H1 (cell line): ENCODE measurements at regions not wholly inside any gene's neighbourhood (a gene's known extent, or its start where the extent isn't known, plus 50 kb on each side); places are given as distances from the start of the nearest gene placed in this dataset.

ENCODE experiments used
- CTCF ChIA-PET: fragments of 300-600 bp; sonication (Branson Sonifier 250); formaldehyde crosslinking; loops from one replicate; lab custom pipeline; 2021; ENCODE audit not compliant: partially characterized antibody; lab: Charles Lee
- POLR2A ChIA-PET: fragments of 300-600 bp; sonication (Branson Sonifier 250); formaldehyde crosslinking; loops from one replicate; lab custom pipeline; 2021; ENCODE audit warnings: inconsistent platforms; ENCODE audit not compliant: partially characterized antibody; lab: Charles Lee
- DNase-seq, 2 experiments: peaks; one replicate each; pipeline versions ENCODE4 v3.0.0 to v3.0.0-alpha.2; 2010 to 2022; ENCODE audit warnings: low spot score in 2 of 2, low read depth in 1 of 2, mixed read lengths in 1 of 2
- FAIRE-seq: peaks from 2 replicates; lab custom pipeline; 2011; peaks lifted over from hg19 to GRCh38; lab: Jason Lieb, UNC
- H2AFZ ChIP-seq: 2 replicates; pipeline ENCODE4 v1.8.1; 2012; ENCODE audit warnings: low read length, inconsistent platforms
- H2AK5ac ChIP-seq: 2 replicates; pipeline ENCODE4 v1.6.1; 2013; ENCODE audit warnings: low read depth, low read length
- H2BK120ac ChIP-seq: replicated peaks from 2 replicates; pipeline ENCODE3; 2013; ENCODE audit warnings: low read depth, low read length, inconsistent platforms
- H2BK12ac ChIP-seq: 2 replicates; pipeline ENCODE4 v1.6.1; 2013; ENCODE audit warnings: low read depth, low read length
- H2BK15ac ChIP-seq: 2 replicates; pipeline ENCODE4 v1.6.1; 2013; ENCODE audit warnings: low read length
- H2BK20ac ChIP-seq: 2 replicates; pipeline ENCODE4 v1.6.1; 2013; ENCODE audit warnings: low read length
- H2BK5ac ChIP-seq: 2 replicates; pipeline ENCODE4 v1.6.1; 2013; ENCODE audit warnings: low read depth, low read length
- H3K14ac ChIP-seq: 2 replicates; pipeline ENCODE4 v1.6.1; 2013; ENCODE audit warnings: inconsistent platforms; ENCODE audit not compliant: insufficient read length
- H3K18ac ChIP-seq: 2 replicates; pipeline ENCODE4 v1.6.1; 2013; ENCODE audit warnings: low read length; ENCODE audit errors: extremely low read depth
- H3K23ac ChIP-seq: 2 replicates; pipeline ENCODE4 v1.6.1; 2013; ENCODE audit warnings: inconsistent platforms; ENCODE audit not compliant: insufficient read length
- H3K23me2 ChIP-seq: 2 replicates; pipeline ENCODE4 v1.6.1; 2013; ENCODE audit warnings: low read depth, low read length
- H3K27ac ChIP-seq: 2 replicates; pipeline ENCODE4 v1.6.1; 2011; ENCODE audit warnings: low read depth, low read length, inconsistent platforms
- H3K27me3 ChIP-seq, 4 experiments: replicated peaks in 1 of 4; 1 replicate in 1 of 4; 2 replicates in 3 of 4; pipeline versions ENCODE4 v1.6.1 to v1.8.1; 2011 to 2013; ENCODE audit warnings: low read length in 3 of 4, mild to moderate bottlenecking in 3 of 4, inconsistent platforms in 2 of 4, mixed read lengths in 2 of 4, moderate library complexity in 1 of 4; ENCODE audit not compliant: control insufficient read depth in 3 of 4, insufficient read depth in 3 of 4; ENCODE audit errors: extremely low read depth in 1 of 4
- H3K36me3 ChIP-seq, 4 experiments: 2 replicates each; pipeline versions ENCODE4 v1.6.1 to v1.8.1; 2011 to 2013; ENCODE audit warnings: mild to moderate bottlenecking in 4 of 4, low read length in 3 of 4, moderate library complexity in 2 of 4, control low read depth in 1 of 4, inconsistent platforms in 1 of 4; ENCODE audit not compliant: insufficient read depth in 4 of 4, control insufficient read depth in 2 of 4
- H3K4ac ChIP-seq: replicated peaks from 2 replicates; pipeline ENCODE3; 2013; ENCODE audit warnings: low read length, low read depth, mixed read lengths, inconsistent platforms; ENCODE audit not compliant: insufficient read length
- H3K4me1 ChIP-seq, 4 experiments: replicated peaks in 1 of 4; 1 replicate in 1 of 4; 2 replicates in 3 of 4; pipeline versions ENCODE4 v1.6.1 to v1.8.1; 2011 to 2013; ENCODE audit warnings: low read length in 3 of 4, inconsistent platforms in 2 of 4, mixed read lengths in 1 of 4; ENCODE audit not compliant: insufficient read depth in 4 of 4, control insufficient read depth in 3 of 4
- H3K4me2 ChIP-seq, 2 experiments: 2 replicates each; pipeline versions ENCODE4 v1.6.1 to v1.8.1; 2011 to 2013; ENCODE audit warnings: low read depth in 2 of 2, low read length in 2 of 2, control low read depth in 1 of 2, inconsistent platforms in 1 of 2, mild to moderate bottlenecking in 1 of 2; ENCODE audit not compliant: insufficient read depth in 1 of 2
- H3K4me3 ChIP-seq, 4 experiments: fragments of 200-600, 300-600 bp in 1 of 4; sonication (generic), shearing (Covaris generic), sonication (Bioruptor Twin) in 1 of 4; 2 replicates each; pipeline versions ENCODE4 v1.5.1 to v1.8.1; 2011 to 2016; ENCODE audit warnings: low read length in 4 of 4, low read depth in 3 of 4, control low read depth in 2 of 4, inconsistent platforms in 2 of 4, mild to moderate bottlenecking in 2 of 4, mixed read lengths in 1 of 4, moderate library complexity in 1 of 4; ENCODE audit not compliant: insufficient read depth in 2 of 4; ENCODE audit errors: extremely low read depth in 1 of 4
- H3K56ac ChIP-seq: replicated peaks from 2 replicates; pipeline ENCODE3; 2013; ENCODE audit warnings: low read depth, mild to moderate bottlenecking, mixed read lengths, low read length, inconsistent platforms; ENCODE audit not compliant: insufficient read length
- H3K79me1 ChIP-seq: 2 replicates; pipeline ENCODE4 v1.6.1; 2013; ENCODE audit warnings: low read depth, low read length, control low read depth
- H3K79me2 ChIP-seq, 2 experiments: 2 replicates each; pipeline versions ENCODE4 v1.6.1 to v1.8.1; 2012 to 2013; ENCODE audit warnings: low read length in 2 of 2, mild to moderate bottlenecking in 2 of 2, inconsistent platforms in 1 of 2; ENCODE audit not compliant: insufficient read depth in 2 of 2, control insufficient read depth in 1 of 2
- H3K9ac ChIP-seq, 4 experiments: replicated peaks in 1 of 4; 1 replicate in 1 of 4; 2 replicates in 3 of 4; pipeline versions ENCODE4 v1.6.1 to v1.8.1; 2011 to 2013; ENCODE audit warnings: low read depth in 3 of 4, low read length in 3 of 4, control low read depth in 2 of 4, mild to moderate bottlenecking in 2 of 4, moderate library complexity in 2 of 4, inconsistent platforms in 1 of 4; ENCODE audit errors: extremely low read depth in 1 of 4
- H3K9me3 ChIP-seq, 2 experiments: 2 replicates each; pipeline versions ENCODE4 v1.6.1 to v1.8.1; 2012 to 2013; ENCODE audit warnings: mild to moderate bottlenecking in 2 of 2, moderate library complexity in 2 of 2, control low read depth in 1 of 2, inconsistent platforms in 1 of 2, low read depth in 1 of 2, low read length in 1 of 2, mixed read lengths in 1 of 2; ENCODE audit not compliant: insufficient read depth in 2 of 2
- H4K20me1 ChIP-seq, 2 experiments: replicated peaks in 1 of 2; 2 replicates each; pipeline versions ENCODE3 to v1.8.1; 2011 to 2013; ENCODE audit warnings: inconsistent platforms in 2 of 2, low read length in 2 of 2, mild to moderate bottlenecking in 1 of 2; ENCODE audit not compliant: insufficient read depth in 2 of 2, control insufficient read depth in 1 of 2
- H4K5ac ChIP-seq: 2 replicates; pipeline ENCODE4 v1.6.1; 2013; ENCODE audit warnings: low read length, low read depth, mixed read lengths, inconsistent platforms; ENCODE audit not compliant: insufficient read length
- H4K8ac ChIP-seq: 2 replicates; pipeline ENCODE4 v1.8.0; 2013; ENCODE audit warnings: mild to moderate bottlenecking, moderate library complexity, low read length, inconsistent platforms; ENCODE audit not compliant: insufficient read depth; ENCODE audit errors: extremely low read depth
- H4K91ac ChIP-seq: replicated peaks from 2 replicates; pipeline ENCODE3; 2013; ENCODE audit warnings: low read length, mixed read lengths, inconsistent platforms; ENCODE audit not compliant: insufficient read length
- ASH2L ChIP-seq: fragments of 200-600, 300-600 bp; sonication (generic); IDR thresholded peaks from one replicate; pipeline ENCODE4 v1.7.1; 2017; ENCODE audit warnings: low read length
- ATF3 ChIP-seq: IDR thresholded peaks from 2 replicates; pipeline ENCODE4 v1.6.1; 2011; ENCODE audit warnings: low read depth, mild to moderate bottlenecking, low read length; ENCODE audit not compliant: insufficient read depth
- BCL11A ChIP-seq, 2 experiments: IDR thresholded peaks; one replicate each; pipeline ENCODE4 v1.6.1; 2011; ENCODE audit warnings: low read depth in 2 of 2, low read length in 2 of 2, mild to moderate bottlenecking in 2 of 2
- BRCA1 ChIP-seq: IDR thresholded peaks from 2 replicates; pipeline ENCODE4 v1.6.1; 2012; ENCODE audit warnings: low read depth, low read length, improper control_type of control experiment
- CTBP2 ChIP-seq: IDR thresholded peaks from 2 replicates; pipeline ENCODE4 v1.7.0; 2011; ENCODE audit warnings: borderline replicate concordance, mild to moderate bottlenecking, moderate library complexity, mixed read lengths, low read length; ENCODE audit not compliant: insufficient read depth, insufficient read length
- EGR1 ChIP-seq: IDR thresholded peaks from 2 replicates; pipeline ENCODE4 v1.6.1; 2011; ENCODE audit warnings: low read depth, low read length, borderline replicate concordance
- FOSL1 ChIP-seq: IDR thresholded peaks from 2 replicates; pipeline ENCODE4 v1.6.1; 2011; ENCODE audit warnings: mild to moderate bottlenecking, low read depth, low read length, moderate library complexity; ENCODE audit not compliant: insufficient read depth
- GTF2F1 ChIP-seq: IDR thresholded peaks from 2 replicates; pipeline ENCODE4 v1.6.1; 2012; ENCODE audit warnings: low read depth, low read length, improper control_type of control experiment, borderline replicate concordance
- KDM4A ChIP-seq: IDR thresholded peaks from one replicate; pipeline ENCODE4 v1.7.1; 2012; ENCODE audit warnings: low read depth, mild to moderate bottlenecking, moderate library complexity, low read length, inconsistent platforms; ENCODE audit not compliant: severe bottlenecking
- MAFK ChIP-seq: IDR thresholded peaks from 2 replicates; pipeline ENCODE4 v1.6.1; 2012; ENCODE audit warnings: low read depth, mild to moderate bottlenecking, improper control_type of control experiment, low read length
- POLR2A ChIP-seq, 2 experiments: IDR thresholded peaks; 1 replicate in 1 of 2; 2 replicates in 1 of 2; pipeline ENCODE4 v1.6.1; 2011; ENCODE audit warnings: low read depth in 2 of 2, low read length in 2 of 2, mild to moderate bottlenecking in 2 of 2; ENCODE audit errors: control extremely low read depth in 1 of 2
- POLR2AphosphoS5 ChIP-seq: IDR thresholded peaks from 2 replicates; pipeline ENCODE4 v1.6.1; 2011; ENCODE audit warnings: low read depth, low read length
- RBBP5 ChIP-seq: IDR thresholded peaks from 2 replicates; pipeline ENCODE4 v1.7.1; 2012; ENCODE audit warnings: low read depth, mild to moderate bottlenecking, inconsistent platforms, low read length, moderate library complexity, borderline replicate concordance
- RFX5 ChIP-seq: IDR thresholded peaks from 2 replicates; pipeline ENCODE4 v1.6.1; 2011; ENCODE audit warnings: low read depth, low read length, improper control_type of control experiment, borderline replicate concordance
- RXRA ChIP-seq: IDR thresholded peaks from 2 replicates; pipeline ENCODE4 v1.6.1; 2011; ENCODE audit warnings: low read depth, mild to moderate bottlenecking, low read length, moderate library complexity; ENCODE audit not compliant: insufficient read depth
- TEAD4 ChIP-seq: IDR thresholded peaks from 2 replicates; pipeline ENCODE4 v1.6.1; 2012; ENCODE audit warnings: low read depth, low read length, inconsistent platforms, mixed read lengths
- WGBS, 2 experiments: shearing (Covaris generic) in 1 of 2; methylation state at CpG; one replicate each; pipeline versions ENCODE4 v1.1.6 to v1.1.7; 2013 to 2015; ENCODE audit warnings: low lambda C conversion rate in 2 of 2, mixed read lengths in 2 of 2, inconsistent platforms in 1 of 2, low coverage in 1 of 2, missing lambda C conversion rate in 1 of 2; ENCODE audit not compliant: insufficient replicate concordance in 2 of 2, insufficient coverage in 1 of 2, insufficient read length in 1 of 2; ENCODE audit errors: extremely low coverage in 1 of 2, missing lambda C conversion rate in 1 of 2; 5-methylcytosine and 5-hydroxymethylcytosine counted together

GRCh38 chr1:106492880-106493279, 563.6 kb upstream of the PRMT6 start:
- no peak for DNase-seq
- H3K27me3 ChIP-seq = no peaks in the 10 kb centered on the region
- no peaks in the 10 kb centered on the region for H3K4me1 ChIP-seq
- H2BK5ac ChIP-seq = no peak overlapping the region
- no peak overlapping the region for H3K4me2 ChIP-seq
- no peak overlapping the region for H3K9ac ChIP-seq
- H3K9me3 ChIP-seq = no peaks in the 10 kb centered on the region
- H4K20me1 ChIP-seq = no peaks in the 10 kb centered on the region
- H3K36me3 ChIP-seq = no peaks in the 10 kb centered on the region
- no peak overlapping the region for H3K18ac ChIP-seq
- H3K27ac ChIP-seq = no peak overlapping the region
- H2BK120ac ChIP-seq = no peak overlapping the region
- ChIA-PET POLR2A (no interaction called here), CTCF (no interaction called here)
- H2AK5ac ChIP-seq = no peak overlapping the region
- no peak overlapping the region for H4K5ac ChIP-seq
- H3K4me3 ChIP-seq = no peak overlapping the region
- no peak overlapping the region for H3K56ac ChIP-seq
- no peak overlapping the region for H3K4ac ChIP-seq
- H3K23ac ChIP-seq = no peak overlapping the region
- no peak overlapping the region for H2BK20ac ChIP-seq
- FAIRE-seq = no peak
- H3K14ac ChIP-seq = no peak overlapping the region
- no peak overlapping the region for H2BK12ac ChIP-seq
- H4K91ac ChIP-seq = no peak overlapping the region
- no peaks in the 10 kb centered on the region for H3K79me1 ChIP-seq
- whole genome bisulfite sequencing, 2 experiments = 91% methylated on average over 4 of the region's 4 CpGs; no CpG with 5 or more reads in 1 of the 2 experiments
- H2AFZ ChIP-seq = no peak overlapping the region
- no peaks in the 10 kb centered on the region for H3K79me2 ChIP-seq
- no peaks in the 10 kb centered on the region for H3K23me2 ChIP-seq
- no peak overlapping the region for H2BK15ac ChIP-seq
- no peak overlapping the region for H4K8ac ChIP-seq
- TF ChIP-seq MAFK = no peak
- TF ChIP-seq RFX5 = no peak
- no peak for TF ChIP-seq GTF2F1
- no peak for TF ChIP-seq ATF3
- no peak for TF ChIP-seq KDM4A
- TF ChIP-seq RXRA = no peak
- no peak for TF ChIP-seq CTBP2
- no peak for TF ChIP-seq EGR1
- no peak for TF ChIP-seq ASH2L
- TF ChIP-seq TEAD4 = no peak
- TF ChIP-seq BRCA1 = no peak
- no peak for TF ChIP-seq RBBP5
- no peak for TF ChIP-seq POLR2A (IDR thresholded peaks at IDR 0.05; ENCODE audit: control extremely low read depth in 1 of 2, low read depth in 2 of 2, low read length in 2 of 2)
- no peak for TF ChIP-seq FOSL1
- no peak for TF ChIP-seq POLR2AphosphoS5
- no peak for TF ChIP-seq BCL11A (IDR thresholded peaks at IDR 0.05; ENCODE audit: low read depth in 2 of 2, low read length in 2 of 2)
